PC-9 (cell line): ENCODE measurements at regions not wholly inside any gene's neighbourhood (a gene's known extent, or its start where the extent isn't known, plus 50 kb on each side); places are given as distances from the start of the nearest gene placed in this dataset.

Experiments
- BruUV-seq: library from RNA; stranded (reverse); fragments of 400-500 nt; replicated peaks from 2 replicates; lab custom pipeline; 2021; lab: Mats Ljungman, UMichigan
- CTCF ChIA-PET: fragments of 300-600 bp; sonication (Branson Sonifier 250); formaldehyde crosslinking; loops from one replicate; lab custom pipeline; 2022; ENCODE audit warnings: antibody characterized with exemption; lab: Charles Lee
- POLR2A ChIA-PET: fragments of 300-600 bp; sonication (Branson Sonifier 250); formaldehyde crosslinking; loops from one replicate; lab custom pipeline; 2022; ENCODE audit warnings: antibody characterized with exemption; ENCODE audit not compliant: unreplicated experiment; lab: Charles Lee
- DNase-seq, 2 experiments: peaks; one replicate each; pipeline versions ENCODE4 v3.0.0 to v3.0.0-alpha.2; 2015 to 2022; ENCODE audit warnings: mixed read lengths in 1 of 2
- H2AFZ ChIP-seq: fragments of 200-600 bp; sonication (generic); 2 replicates; pipeline ENCODE4 v1.8.1; 2017; ENCODE audit warnings: antibody characterized with exemption
- H3F3A ChIP-seq: fragments of 200-600 bp; sonication (generic); 2 replicates; pipeline ENCODE4 v1.8.1; 2017; ENCODE audit warnings: antibody characterized with exemption, mild to moderate bottlenecking, low read depth; ENCODE audit not compliant: insufficient read depth
- H3K27ac ChIP-seq: fragments of 200-600 bp; sonication (generic); 2 replicates; pipeline ENCODE4 v1.6.1; 2016; ENCODE audit warnings: mixed run types
- H3K27me3 ChIP-seq: fragments of 200-600 bp; sonication (generic); 2 replicates; pipeline ENCODE4 v1.6.1; 2016; ENCODE audit warnings: low read depth, mixed run types; ENCODE audit not compliant: insufficient read depth
- H3K36me3 ChIP-seq: fragments of 200-600 bp; sonication (generic); 2 replicates; pipeline ENCODE4 v1.6.1; 2016; ENCODE audit warnings: low read depth, mixed run types
- H3K4me1 ChIP-seq: fragments of 200-600 bp; sonication (generic); replicated peaks from 2 replicates; pipeline ENCODE4 v1.6.1; 2016; ENCODE audit warnings: mixed run types; ENCODE audit not compliant: insufficient read depth
- H3K4me2 ChIP-seq: fragments of 200-600 bp; sonication (generic); 2 replicates; pipeline ENCODE4 v1.6.1; 2017; ENCODE audit warnings: mixed run types
- H3K4me3 ChIP-seq: fragments of 200-600 bp; sonication (generic); 2 replicates; pipeline ENCODE4 v1.6.1; 2016; ENCODE audit warnings: mixed run types
- H3K79me2 ChIP-seq: fragments of 200-600 bp; sonication (generic); 2 replicates; pipeline ENCODE4 v1.6.1; 2017; ENCODE audit warnings: low read depth, mixed run types
- H3K9me2 ChIP-seq: fragments of 200-600 bp; sonication (generic); 2 replicates; pipeline ENCODE4 v1.8.1; 2017; ENCODE audit warnings: mild to moderate bottlenecking; ENCODE audit not compliant: insufficient read depth
- H3K9me3 ChIP-seq: fragments of 200-600 bp; sonication (generic); 2 replicates; pipeline ENCODE4 v1.8.1; 2016; ENCODE audit warnings: low read depth; ENCODE audit not compliant: insufficient read depth
- H4K20me1 ChIP-seq: fragments of 200-600 bp; sonication (generic); 2 replicates; pipeline ENCODE4 v1.8.1; 2017; ENCODE audit not compliant: insufficient read depth
- EZH2 ChIP-seq: fragments of 200-600 bp; sonication (generic); IDR thresholded peaks from 2 replicates; pipeline ENCODE4 v1.8.0; 2017; ENCODE audit warnings: antibody characterized with exemption, low read depth
- intact Hi-C: fragments of 100-400 bp; cut with micrococcal nuclease; formaldehyde crosslinking; loops from one replicate; pipeline ENCODE4 v1.10.0; 2022; ENCODE audit not compliant: unreplicated experiment
- TF ChIP-seq, protein P1 (sequence below): fragments of 200-600 bp; sonication (generic); conservative IDR thresholded peaks from 2 replicates; pipeline ENCODE4 v1.6.1; 2017; ENCODE audit warnings: mixed run types, antibody characterized with exemption, mild to moderate bottlenecking, moderate library complexity

DNA sequence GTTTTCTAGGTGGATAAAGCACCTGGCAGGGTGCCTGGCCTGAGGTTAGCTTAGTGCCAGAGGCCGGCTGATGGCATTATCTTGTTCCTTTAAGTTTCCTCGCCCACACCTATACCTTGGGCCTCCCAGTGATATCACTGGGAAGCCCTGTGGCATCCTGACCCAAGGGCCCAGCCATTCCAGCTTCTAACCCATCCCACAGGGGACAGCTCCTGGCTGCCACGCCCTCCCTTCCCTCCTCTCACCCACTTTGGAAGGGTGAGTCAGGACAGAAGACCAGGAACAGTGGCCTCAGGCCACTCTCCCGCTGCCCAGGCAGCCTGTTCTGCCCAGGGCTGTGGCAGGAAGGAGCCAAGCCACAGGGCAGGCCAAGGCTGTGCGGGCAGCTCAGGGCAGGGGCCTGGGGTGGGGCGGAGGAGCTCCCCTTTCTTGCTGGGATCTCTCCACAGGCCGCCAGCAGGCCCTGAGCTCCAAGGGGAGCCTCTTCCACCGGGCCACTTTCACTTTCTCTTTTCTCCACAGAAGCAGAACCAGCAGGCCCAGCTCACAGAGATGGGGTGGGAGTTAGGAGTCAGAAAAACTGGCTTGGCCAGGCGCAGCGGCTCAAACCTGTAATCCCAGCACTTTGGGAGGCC lies 75.1 kb downstream of the IRF2BPL start:
- Histone ChIP-seq H3K27me3 (no peaks in the 10 kb centered on the region), H3K4me1 (peaks cover 97% of the 10 kb centered on the region), H3K4me3 (peak overlapping the region; percentile 33; the same call in 1 of the 2 replicates), H3F3A (peaks cover 75% of the 10 kb centered on the region), H3K9me3 (no peaks in the 10 kb centered on the region), H3K27ac (peak overlapping the region; percentile 90), H3K36me3 (no peaks in the 10 kb centered on the region), H3K79me2 (no peaks in the 10 kb centered on the region), H4K20me1 (no peaks in the 10 kb centered on the region), H3K4me2 (peak overlapping the region; percentile 77), H2AFZ (no peak overlapping the region), H3K9me2 (no peaks in the 10 kb centered on the region)
- ChIA-PET POLR2A (interaction anchor here (0.5 to 2.0 kb wide), 23 partner anchors 9 to 504 kb away, joined by 3 to 32 read pairs (median 5); partner anchors contain the start of gene VIPAS39), CTCF (interaction anchor here (0.6 to 1.9 kb wide), 20 partner anchors 9 to 170 kb away, joined by 3 to 25 read pairs (median 5); partner anchors contain the start of gene IRF2BPL)
- TF ChIP-seq, protein P1, sequence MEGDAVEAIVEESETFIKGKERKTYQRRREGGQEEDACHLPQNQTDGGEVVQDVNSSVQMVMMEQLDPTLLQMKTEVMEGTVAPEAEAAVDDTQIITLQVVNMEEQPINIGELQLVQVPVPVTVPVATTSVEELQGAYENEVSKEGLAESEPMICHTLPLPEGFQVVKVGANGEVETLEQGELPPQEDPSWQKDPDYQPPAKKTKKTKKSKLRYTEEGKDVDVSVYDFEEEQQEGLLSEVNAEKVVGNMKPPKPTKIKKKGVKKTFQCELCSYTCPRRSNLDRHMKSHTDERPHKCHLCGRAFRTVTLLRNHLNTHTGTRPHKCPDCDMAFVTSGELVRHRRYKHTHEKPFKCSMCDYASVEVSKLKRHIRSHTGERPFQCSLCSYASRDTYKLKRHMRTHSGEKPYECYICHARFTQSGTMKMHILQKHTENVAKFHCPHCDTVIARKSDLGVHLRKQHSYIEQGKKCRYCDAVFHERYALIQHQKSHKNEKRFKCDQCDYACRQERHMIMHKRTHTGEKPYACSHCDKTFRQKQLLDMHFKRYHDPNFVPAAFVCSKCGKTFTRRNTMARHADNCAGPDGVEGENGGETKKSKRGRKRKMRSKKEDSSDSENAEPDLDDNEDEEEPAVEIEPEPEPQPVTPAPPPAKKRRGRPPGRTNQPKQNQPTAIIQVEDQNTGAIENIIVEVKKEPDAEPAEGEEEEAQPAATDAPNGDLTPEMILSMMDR = no peak
- TF ChIP-seq EZH2 = no peak
- DNase-seq = peak; percentile 100
- intact Hi-C loops = loop anchor here (1.0 to 5.0 kb wide), 13 partner anchors 8 to 1501 kb away; partner anchors contain the start of genes GSTZ1, IRF2BPL and POMT2
- BruUV-seq = no TSS peak

DNA sequence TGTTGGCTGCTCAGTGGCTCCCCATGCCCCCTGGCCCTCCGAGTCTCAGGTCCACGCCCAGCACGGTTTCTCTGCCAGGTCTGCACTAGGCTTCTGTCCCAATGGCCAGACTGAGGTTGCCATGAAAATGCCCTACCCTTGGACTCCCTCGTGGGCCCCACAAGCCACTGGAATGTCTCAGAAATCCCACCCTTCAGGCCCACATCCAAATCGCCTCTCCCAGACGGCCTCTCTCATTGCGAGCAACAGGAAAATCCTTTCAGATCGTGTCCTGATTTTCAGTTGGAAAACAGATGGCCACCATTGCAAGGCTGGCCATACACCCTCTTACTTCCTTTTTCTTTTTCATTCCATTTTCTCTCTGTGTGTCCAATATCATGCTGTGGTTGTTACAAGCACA lies 77.3 kb downstream of the IRF2BPL start:
- Histone ChIP-seq H3K4me2 (no peak overlapping the region), H3K27ac (no peak overlapping the region), H3K9me2 (no peaks in the 10 kb centered on the region), H3K4me3 (no peak overlapping the region), H2AFZ (no peak overlapping the region), H3F3A (peaks cover 75% of the 10 kb centered on the region), H4K20me1 (no peaks in the 10 kb centered on the region), H3K9me3 (no peaks in the 10 kb centered on the region), H3K36me3 (no peaks in the 10 kb centered on the region), H3K27me3 (no peaks in the 10 kb centered on the region), H3K79me2 (no peaks in the 10 kb centered on the region), H3K4me1 (peaks cover 98% of the 10 kb centered on the region)
- TF ChIP-seq EZH2 = no peak
- TF ChIP-seq, protein P1 = no peak
- intact Hi-C loops = loop anchor here (5.0 kb wide), 2 partner anchors 371 to 1499 kb away; partner anchors contain the start of genes GSTZ1 and POMT2
- BruUV-seq = no TSS peak
- CTCF ChIA-PET = no interaction called here
- DNase-seq = no peak
- POLR2A ChIA-PET = interaction anchor here (0.8 kb wide), 1 partner anchor 19 kb away, joined by 3 read pairs; no protein-coding TSS in a partner anchor

DNA sequence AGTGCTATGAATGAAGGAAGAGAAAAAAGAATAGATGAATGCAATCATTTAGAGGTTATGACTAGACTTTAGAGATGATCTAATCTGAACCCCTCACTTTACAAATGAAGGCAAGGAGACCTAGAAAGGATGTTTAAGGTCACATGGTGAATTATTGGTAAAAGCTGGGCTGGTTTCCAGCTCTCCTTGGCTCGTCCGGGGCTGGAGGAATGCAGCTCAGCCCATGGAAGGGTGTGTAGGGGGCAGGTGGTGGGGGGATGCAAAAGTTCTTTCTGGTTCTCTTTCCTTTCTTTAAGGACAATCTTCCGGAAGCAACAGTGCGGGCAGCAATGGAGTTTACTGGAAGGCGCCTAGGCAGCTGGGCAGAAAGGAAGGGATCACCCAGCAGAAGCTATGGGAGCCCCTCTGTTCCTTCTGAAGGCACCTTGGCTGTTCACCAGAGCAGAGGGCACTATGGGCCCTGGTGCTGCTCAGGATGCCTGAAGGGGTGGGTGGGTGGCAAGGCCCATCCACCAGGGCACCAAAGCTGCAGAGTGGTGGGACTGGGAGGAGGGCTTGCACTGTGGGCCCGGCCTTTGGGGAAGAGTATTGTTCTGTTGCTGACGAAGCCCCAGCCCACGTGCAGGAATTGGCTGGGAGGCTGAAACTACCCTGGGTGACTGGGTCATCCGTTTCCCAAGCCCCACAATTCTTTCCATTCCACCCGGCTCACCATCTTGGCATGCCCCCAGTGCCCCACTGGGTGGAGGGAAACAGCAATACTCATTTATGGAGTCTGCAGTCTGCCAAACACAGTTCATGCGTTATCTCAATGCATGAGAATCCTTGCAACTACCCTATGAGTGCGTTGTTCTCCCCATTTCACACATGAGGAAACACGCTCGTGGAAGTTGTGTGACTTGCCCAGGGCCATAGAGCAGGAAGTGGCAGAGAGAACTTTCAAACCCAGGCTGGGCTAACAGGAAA lies 78.2 kb downstream of the IRF2BPL start:
- Histone ChIP-seq H3K36me3 (no peaks in the 10 kb centered on the region), H3K4me2 (peak overlapping the region; percentile 18), H3K79me2 (no peaks in the 10 kb centered on the region), H3F3A (peaks cover 75% of the 10 kb centered on the region), H4K20me1 (no peaks in the 10 kb centered on the region), H3K4me1 (peaks cover 98% of the 10 kb centered on the region), H3K9me2 (no peaks in the 10 kb centered on the region), H3K9me3 (no peaks in the 10 kb centered on the region), H3K27ac (peak overlapping the region; percentile 11), H2AFZ (no peak overlapping the region), H3K27me3 (no peaks in the 10 kb centered on the region), H3K4me3 (no peak overlapping the region)
- no TSS peak for BruUV-seq
- intact Hi-C loops = loop anchor here (5.0 kb wide), 2 partner anchors 372 to 1498 kb away; partner anchors contain the start of genes GSTZ1 and POMT2
- DNase-seq = peak in 1 of 2 experiments; percentile 53
- TF ChIP-seq, protein P1 = no peak
- TF ChIP-seq EZH2 = no peak
- CTCF ChIA-PET = interaction anchor here (0.5 to 0.9 kb wide), 9 partner anchors 9 to 201 kb away, joined by 3 to 11 read pairs (median 4); no protein-coding TSS in a partner anchor
- POLR2A ChIA-PET = interaction anchor here (0.5 to 0.8 kb wide), 8 partner anchors 27 to 880 kb away, joined by 3 to 18 read pairs (median 4); no protein-coding TSS in a partner anchor
